GM23338 (cell line): ENCODE measurements at regions not wholly inside any gene's neighbourhood (a gene's known extent, or its start where the extent isn't known, plus 50 kb on each side); places are given as distances from the start of the nearest gene placed in this dataset.

Experiments used
- CREB1 ChIP-seq: fragments of 250-450 bp; sonication (Bioruptor Pico); IDR thresholded peaks from 2 replicates; pipeline ENCODE4 v1.5.0; 2020; ENCODE audit warnings: low read depth, mild to moderate bottlenecking, moderate library complexity
- CTCF ChIP-seq, 2 experiments: fragments of 200-600 bp in 1 of 2; sonication (generic) in 1 of 2; conservative IDR thresholded peaks; 2 replicates each; pipeline versions ENCODE4 v1.5.1 to v1.6.1; 2016 to 2017; ENCODE audit warnings: antibody characterized with exemption in 2 of 2, low read depth in 2 of 2, mild to moderate bottlenecking in 2 of 2, moderate library complexity in 1 of 2
- EZH2 ChIP-seq: fragments of 200-600 bp; sonication (generic); IDR thresholded peaks from one replicate; pipeline ENCODE4 v1.8.0; 2017; ENCODE audit warnings: antibody characterized with exemption, mild to moderate bottlenecking, low read depth; ENCODE audit not compliant: unreplicated experiment
- EZH2phosphoT487 ChIP-seq: fragments of 200-600 bp; sonication (generic); IDR thresholded peaks from one replicate; pipeline ENCODE4 v1.8.1; 2018; ENCODE audit warnings: antibody characterized with exemption; ENCODE audit not compliant: unreplicated experiment
- JUNB ChIP-seq: IDR thresholded peaks from one replicate; pipeline ENCODE4 v1.6.1; 2016; ENCODE audit warnings: antibody characterized with exemption; ENCODE audit not compliant: unreplicated experiment
- POLR2AphosphoS5 ChIP-seq: IDR thresholded peaks from 2 replicates; pipeline ENCODE4 v1.6.1; 2016; ENCODE audit warnings: antibody characterized with exemption, low read depth
- ZNF114 ChIP-seq: fragments of 250-450 bp; sonication (Bioruptor Pico); IDR thresholded peaks from 2 replicates; pipeline ENCODE4 v1.5.0; 2020; ENCODE audit warnings: mild to moderate bottlenecking, moderate library complexity
- ZNF331 ChIP-seq: fragments of 250-450 bp; sonication (Bioruptor Pico); IDR thresholded peaks from 2 replicates; pipeline ENCODE4 v1.5.0; 2020; ENCODE audit warnings: low read depth, mild to moderate bottlenecking, moderate library complexity
- TF ChIP-seq, protein P1 (sequence below): IDR thresholded peaks from one replicate; pipeline ENCODE4 v1.6.1; 2018; ENCODE audit warnings: antibody characterized with exemption; ENCODE audit not compliant: unreplicated experiment
- TF ChIP-seq, protein P2 (sequence below): IDR thresholded peaks from 2 replicates; pipeline ENCODE4 v1.6.1; 2016; ENCODE audit warnings: antibody characterized with exemption

DNA sequence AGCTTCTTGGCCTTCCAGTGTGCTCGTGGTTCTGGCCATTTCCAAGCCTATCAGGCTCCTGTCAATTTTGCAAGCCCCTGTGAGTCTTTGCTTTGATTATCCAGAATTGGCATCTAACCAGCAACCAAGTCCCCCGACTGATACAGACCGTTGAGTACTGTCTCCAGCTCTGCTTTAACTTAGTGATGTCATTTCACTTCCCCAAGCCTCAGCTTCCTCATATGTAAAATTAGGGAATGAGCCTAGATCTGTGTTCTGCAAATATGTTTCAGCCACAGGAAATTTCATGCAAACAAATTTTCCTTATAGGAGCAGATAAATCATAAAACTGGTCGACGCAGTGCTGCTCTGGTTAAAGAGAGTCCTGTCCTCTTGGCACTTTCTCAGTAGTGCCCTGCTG is 60.1 kb upstream of the WSB1 start:
- no peak for TF ChIP-seq CTCF (conservative IDR thresholded peaks at IDR 0.05; ENCODE audit: low read depth in 2 of 2)
- TF ChIP-seq EZH2phosphoT487: no peak
- TF ChIP-seq EZH2: no peak
- no peak for TF ChIP-seq POLR2AphosphoS5
- no peak for TF ChIP-seq CREB1
- TF ChIP-seq, protein P1, sequence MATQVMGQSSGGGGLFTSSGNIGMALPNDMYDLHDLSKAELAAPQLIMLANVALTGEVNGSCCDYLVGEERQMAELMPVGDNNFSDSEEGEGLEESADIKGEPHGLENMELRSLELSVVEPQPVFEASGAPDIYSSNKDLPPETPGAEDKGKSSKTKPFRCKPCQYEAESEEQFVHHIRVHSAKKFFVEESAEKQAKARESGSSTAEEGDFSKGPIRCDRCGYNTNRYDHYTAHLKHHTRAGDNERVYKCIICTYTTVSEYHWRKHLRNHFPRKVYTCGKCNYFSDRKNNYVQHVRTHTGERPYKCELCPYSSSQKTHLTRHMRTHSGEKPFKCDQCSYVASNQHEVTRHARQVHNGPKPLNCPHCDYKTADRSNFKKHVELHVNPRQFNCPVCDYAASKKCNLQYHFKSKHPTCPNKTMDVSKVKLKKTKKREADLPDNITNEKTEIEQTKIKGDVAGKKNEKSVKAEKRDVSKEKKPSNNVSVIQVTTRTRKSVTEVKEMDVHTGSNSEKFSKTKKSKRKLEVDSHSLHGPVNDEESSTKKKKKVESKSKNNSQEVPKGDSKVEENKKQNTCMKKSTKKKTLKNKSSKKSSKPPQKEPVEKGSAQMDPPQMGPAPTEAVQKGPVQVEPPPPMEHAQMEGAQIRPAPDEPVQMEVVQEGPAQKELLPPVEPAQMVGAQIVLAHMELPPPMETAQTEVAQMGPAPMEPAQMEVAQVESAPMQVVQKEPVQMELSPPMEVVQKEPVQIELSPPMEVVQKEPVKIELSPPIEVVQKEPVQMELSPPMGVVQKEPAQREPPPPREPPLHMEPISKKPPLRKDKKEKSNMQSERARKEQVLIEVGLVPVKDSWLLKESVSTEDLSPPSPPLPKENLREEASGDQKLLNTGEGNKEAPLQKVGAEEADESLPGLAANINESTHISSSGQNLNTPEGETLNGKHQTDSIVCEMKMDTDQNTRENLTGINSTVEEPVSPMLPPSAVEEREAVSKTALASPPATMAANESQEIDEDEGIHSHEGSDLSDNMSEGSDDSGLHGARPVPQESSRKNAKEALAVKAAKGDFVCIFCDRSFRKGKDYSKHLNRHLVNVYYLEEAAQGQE: no peak
- no peak for TF ChIP-seq JUNB
- TF ChIP-seq ZNF331 (CRISPR knock-in tag): no peak
- TF ChIP-seq ZNF114 (CRISPR knock-in tag): no peak
- TF ChIP-seq, protein P2, sequence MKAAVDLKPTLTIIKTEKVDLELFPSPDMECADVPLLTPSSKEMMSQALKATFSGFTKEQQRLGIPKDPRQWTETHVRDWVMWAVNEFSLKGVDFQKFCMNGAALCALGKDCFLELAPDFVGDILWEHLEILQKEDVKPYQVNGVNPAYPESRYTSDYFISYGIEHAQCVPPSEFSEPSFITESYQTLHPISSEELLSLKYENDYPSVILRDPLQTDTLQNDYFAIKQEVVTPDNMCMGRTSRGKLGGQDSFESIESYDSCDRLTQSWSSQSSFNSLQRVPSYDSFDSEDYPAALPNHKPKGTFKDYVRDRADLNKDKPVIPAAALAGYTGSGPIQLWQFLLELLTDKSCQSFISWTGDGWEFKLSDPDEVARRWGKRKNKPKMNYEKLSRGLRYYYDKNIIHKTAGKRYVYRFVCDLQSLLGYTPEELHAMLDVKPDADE: no peak
